Spinal cord (tissue), 9 donors: ENCODE measurements at regions not wholly inside any gene's neighbourhood (a gene's known extent, or its start where the extent isn't known, plus 50 kb on each side); places are given as distances from the start of the nearest gene placed in this dataset.
"Not testable (repeated sequence)": the region's sequence is repeated elsewhere in the genome, so short reads cannot be mapped to it uniquely, and the experiment has no call there.

Source experiments
- DNase-seq, 6 donors: peaks; one replicate each; pipeline versions ENCODE4 v3.0.0 to v3.0.0-alpha.2; 2013 to 2015; ENCODE audit warnings: low spot score in 6 of 6, low read depth in 4 of 6
- H3K27ac ChIP-seq: one replicate; pipeline ENCODE4 v1.5.1; 2013; ENCODE audit warnings: low read depth, low read length, control low read depth
- H3K27me3 ChIP-seq: one replicate; pipeline ENCODE4 v1.6.1; 2013; ENCODE audit warnings: low read length; ENCODE audit not compliant: control insufficient read depth, insufficient read depth
- H3K36me3 ChIP-seq: one replicate; pipeline ENCODE4 v1.6.1; 2013; ENCODE audit warnings: low read length; ENCODE audit not compliant: control insufficient read depth, insufficient read depth
- H3K4me1 ChIP-seq: one replicate; pipeline ENCODE4 v1.6.1; 2013; ENCODE audit warnings: low read length; ENCODE audit not compliant: control insufficient read depth, insufficient read depth
- H3K4me3 ChIP-seq: one replicate; pipeline ENCODE4 v1.5.1; 2013; ENCODE audit warnings: low read depth, low read length, control low read depth
- H3K9me3 ChIP-seq: one replicate; pipeline ENCODE4 v1.6.1; 2013; ENCODE audit warnings: low read length; ENCODE audit not compliant: control insufficient read depth, insufficient read depth
- WGBS: methylation state at CpG from one replicate; pipeline ENCODE4 v1.1.5; 2013; ENCODE audit warnings: missing lambda C conversion rate; ENCODE audit not compliant: insufficient coverage; 5-methylcytosine and 5-hydroxymethylcytosine counted together
- donor health status: healthy.

DNA sequence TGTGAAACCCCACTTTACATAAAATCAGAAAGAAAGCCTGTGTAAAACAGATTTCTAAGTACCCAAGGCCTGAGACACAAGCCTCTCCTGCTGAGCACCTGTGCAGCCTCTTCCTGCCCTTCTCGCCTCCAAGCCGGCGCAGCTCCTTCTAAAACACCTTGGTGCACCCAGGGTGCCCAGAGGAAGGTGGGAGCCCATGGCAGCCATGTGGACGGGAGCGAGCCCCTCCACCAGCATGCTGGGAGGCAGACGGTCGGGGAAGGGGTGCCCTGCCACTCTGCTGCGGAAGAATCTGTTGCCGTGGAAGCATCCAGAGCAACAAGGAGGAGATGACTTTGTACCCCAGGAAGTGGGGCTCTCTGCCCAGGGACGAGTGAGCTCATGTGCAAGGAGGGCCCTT, 103.1 kb upstream of the C14orf180 start:
- Histone ChIP-seq H3K9me3 (peaks cover 2% of the 10 kb centered on the region), H3K27me3 (peaks cover 9% of the 10 kb centered on the region), H3K36me3 (peaks cover 2% of the 10 kb centered on the region), H3K4me1 (peaks cover 52% of the 10 kb centered on the region), H3K27ac (no peak overlapping the region), H3K4me3 (no peak overlapping the region)
- WGBS = 82% methylated on average over 9 of the region's 10 CpGs
- DNase-seq = no peak

DNA sequence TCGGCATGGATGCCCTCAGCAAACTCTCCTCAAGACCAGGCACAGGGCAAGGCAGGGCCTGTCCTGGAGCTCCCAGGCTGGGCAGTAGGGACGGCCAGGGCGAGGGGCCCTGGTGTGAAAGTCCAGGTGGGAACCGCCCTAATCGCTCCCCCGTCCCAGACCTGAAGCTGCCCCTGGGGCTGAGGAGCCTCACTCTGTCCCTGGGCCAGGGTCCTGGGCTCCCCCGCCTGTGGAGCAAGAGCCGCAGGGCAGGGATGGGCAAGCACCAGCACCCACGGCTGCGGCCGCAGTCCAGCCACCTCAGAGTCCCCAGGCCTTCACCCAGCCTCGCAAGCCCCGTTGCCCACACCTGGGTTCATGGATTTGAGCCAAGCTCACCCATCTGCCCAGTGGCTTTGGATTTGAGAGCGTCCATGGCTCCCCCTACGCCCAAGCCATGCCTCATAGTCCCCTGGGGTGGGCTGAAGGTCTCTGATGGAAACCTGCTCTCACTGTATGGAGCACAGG, 102.4 kb upstream of the C14orf180 start:
- Histone ChIP-seq H3K27ac (no peak overlapping the region), H3K27me3 (peaks cover 9% of the 10 kb centered on the region), H3K4me3 (no peak overlapping the region), H3K4me1 (peaks cover 52% of the 10 kb centered on the region), H3K36me3 (peaks cover 2% of the 10 kb centered on the region), H3K9me3 (peaks cover 2% of the 10 kb centered on the region)
- WGBS = 79% methylated on average over 15 of the region's 15 CpGs
- no peak for DNase-seq

DNA sequence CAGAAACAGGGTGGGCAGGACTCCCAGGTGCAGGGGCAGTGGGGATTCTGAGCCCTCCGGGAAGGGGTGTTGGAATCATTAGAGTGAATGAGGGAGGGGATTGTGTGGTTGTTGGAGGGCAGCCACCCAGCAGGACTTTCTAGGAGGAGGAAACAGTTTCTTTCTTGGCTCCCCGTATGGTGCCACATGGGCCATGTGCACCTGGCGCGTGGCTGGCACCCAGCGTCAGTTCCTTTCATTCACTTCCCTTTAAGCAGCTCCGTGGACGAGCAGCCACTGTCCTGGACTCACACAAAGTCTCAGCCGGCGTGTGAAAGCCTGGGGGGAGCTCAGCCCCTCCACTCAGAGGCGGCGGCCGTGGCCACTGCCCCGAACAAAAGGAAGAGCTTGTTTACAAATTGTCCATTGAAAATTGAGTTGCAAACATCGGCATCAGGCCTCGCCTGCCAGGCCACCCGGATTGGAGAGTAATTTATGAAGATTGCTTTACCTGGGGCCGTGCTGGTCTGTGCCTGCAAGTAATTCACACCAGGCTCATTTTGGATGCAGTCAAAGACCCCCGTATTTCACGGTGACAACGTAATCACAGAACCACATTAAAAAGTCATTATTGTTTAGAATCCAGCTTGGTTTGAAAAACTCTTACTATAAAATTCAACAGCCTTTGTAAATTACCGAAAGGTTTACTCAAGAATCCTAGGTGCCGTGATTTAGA, 101.7 kb upstream of the C14orf180 start:
- H3K27ac ChIP-seq = no peak overlapping the region
- 22% methylated on average over 17 of the region's 22 CpGs for WGBS
- H3K4me1 ChIP-seq = peaks cover 52% of the 10 kb centered on the region
- peaks cover 2% of the 10 kb centered on the region for H3K9me3 ChIP-seq
- H3K27me3 ChIP-seq = peaks cover 9% of the 10 kb centered on the region
- peaks cover 2% of the 10 kb centered on the region for H3K36me3 ChIP-seq
- H3K4me3 ChIP-seq = no peak overlapping the region
- peak in 2 of 6 donors; percentile 68 to 80 for DNase-seq

DNA sequence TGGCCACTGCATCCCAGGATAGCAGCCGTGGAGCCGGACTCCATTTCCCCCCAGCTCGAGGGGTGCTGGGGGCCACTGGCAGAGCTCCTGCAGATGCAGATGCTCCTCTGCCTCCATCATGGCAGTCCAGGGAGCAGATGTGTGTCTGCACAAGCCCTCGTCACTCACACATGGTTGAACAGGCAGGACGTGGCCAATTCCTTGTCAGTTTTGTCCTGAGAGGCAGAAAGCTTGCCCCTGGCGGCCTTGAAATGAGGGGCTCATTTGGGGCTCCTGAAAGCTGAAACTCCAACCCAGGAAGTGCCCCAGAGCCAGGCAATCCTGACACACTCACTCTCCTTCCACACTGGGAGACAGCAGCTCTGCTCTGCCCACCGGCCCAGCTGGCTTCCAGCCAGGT, 100.9 kb upstream of the C14orf180 start:
- Histone ChIP-seq H3K9me3 (peaks cover 2% of the 10 kb centered on the region), H3K27ac (no peak overlapping the region), H3K4me3 (no peak overlapping the region), H3K27me3 (peaks cover 9% of the 10 kb centered on the region), H3K36me3 (peaks cover 2% of the 10 kb centered on the region), H3K4me1 (peaks cover 47% of the 10 kb centered on the region)
- no peak for DNase-seq
- WGBS = 53% methylated on average over 7 of the region's 7 CpGs

DNA sequence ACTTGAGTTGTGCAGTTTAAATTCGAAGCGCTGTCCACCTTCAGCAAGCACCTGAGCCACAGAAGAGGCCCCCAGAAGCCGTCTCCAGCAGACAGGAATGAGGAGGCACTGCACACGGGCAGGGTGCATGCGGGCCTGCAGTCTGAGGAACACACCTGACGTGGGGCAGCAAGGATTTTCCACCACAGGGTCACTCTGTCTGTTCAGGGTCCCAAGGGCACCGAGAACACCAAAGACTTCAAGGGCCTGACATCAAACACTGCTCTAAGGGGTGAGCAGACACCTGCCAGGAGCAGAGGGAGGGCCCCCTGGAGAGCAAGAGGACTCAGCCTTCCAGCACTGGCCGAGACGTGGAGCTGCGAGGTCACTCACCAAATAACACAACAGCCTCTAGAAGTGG, 99.7 kb upstream of the C14orf180 start:
- Histone ChIP-seq H3K9me3 (peaks cover 2% of the 10 kb centered on the region), H3K4me1 (peaks cover 38% of the 10 kb centered on the region), H3K27me3 (peaks cover 5% of the 10 kb centered on the region), H3K36me3 (peaks cover 2% of the 10 kb centered on the region), H3K4me3 (no peak overlapping the region), H3K27ac (no peak overlapping the region)
- 96% methylated on average over 7 of the region's 10 CpGs for WGBS
- no peak for DNase-seq

GRCh38 chr14:104481323-104481722, 98.2 kb upstream of the C14orf180 start:
- H3K27ac ChIP-seq = no peak overlapping the region
- peaks cover 2% of the 10 kb centered on the region for H3K36me3 ChIP-seq
- peaks cover 5% of the 10 kb centered on the region for H3K27me3 ChIP-seq
- no peak for DNase-seq
- WGBS = 93% methylated on average over 8 of the region's 10 CpGs
- H3K4me1 ChIP-seq = peaks cover 25% of the 10 kb centered on the region
- H3K9me3 ChIP-seq = peaks cover 2% of the 10 kb centered on the region
- H3K4me3 ChIP-seq = no peak overlapping the region

GRCh38 chr14:104482017-104482416, 97.5 kb upstream of the C14orf180 start:
- not testable (repeated sequence) for H3K4me3 ChIP-seq, H3K27ac ChIP-seq, DNase-seq, H3K9me3 ChIP-seq, H3K27me3 ChIP-seq, H3K36me3 ChIP-seq
- peaks cover 22% of the 10 kb centered on the region for H3K4me1 ChIP-seq
- 92% methylated on average over 7 of the region's 9 CpGs for WGBS

DNA sequence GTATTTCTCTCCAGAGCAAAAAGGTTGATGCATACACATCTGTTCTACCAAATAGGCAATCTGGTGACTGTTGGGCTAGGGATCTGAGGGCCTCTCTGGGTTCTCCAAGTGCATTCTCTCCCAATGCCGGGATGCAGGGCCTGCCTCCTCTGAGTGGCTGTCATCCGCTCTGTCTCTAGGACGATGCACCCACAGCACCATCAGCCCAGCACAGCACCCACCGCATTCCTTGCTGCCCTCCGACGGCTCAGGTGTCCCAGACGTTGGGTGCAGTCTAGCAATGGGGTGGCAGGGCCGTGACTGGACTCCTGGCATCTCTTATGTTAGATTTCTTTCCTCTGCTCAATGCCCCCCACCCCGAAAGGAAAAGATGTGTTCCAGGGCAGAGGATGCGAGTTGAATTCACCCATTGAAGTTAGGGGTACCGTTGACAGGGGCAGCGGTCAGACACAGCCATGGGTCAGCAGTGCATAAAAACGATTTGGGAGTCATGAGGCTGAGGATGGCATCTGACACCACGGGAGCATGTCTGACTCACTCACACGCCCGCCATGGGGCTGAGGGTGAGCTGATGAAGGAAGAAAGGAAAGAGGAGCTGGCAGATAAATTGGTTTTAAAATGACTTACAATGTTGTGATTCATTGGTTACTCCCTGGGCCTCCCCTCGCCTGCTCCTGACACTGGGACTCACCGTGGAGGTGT, 93.2 kb upstream of the C14orf180 start:
- no peaks in the 10 kb centered on the region for H3K4me1 ChIP-seq
- 90% methylated on average over 17 of the region's 18 CpGs for WGBS
- H3K9me3 ChIP-seq = no peaks in the 10 kb centered on the region
- no peak overlapping the region for H3K4me3 ChIP-seq
- no peaks in the 10 kb centered on the region for H3K36me3 ChIP-seq
- DNase-seq = no peak
- H3K27ac ChIP-seq = no peak overlapping the region
- no peaks in the 10 kb centered on the region for H3K27me3 ChIP-seq

GRCh38 chr14:104494483-104494882, 85.1 kb upstream of the C14orf180 start:
- DNase-seq = no peak
- H3K27ac ChIP-seq = no peak overlapping the region
- H3K4me3 ChIP-seq = no peak overlapping the region
- H3K9me3 ChIP-seq = no peaks in the 10 kb centered on the region
- WGBS = no CpG with 5 or more reads among the region's 3 CpGs
- H3K4me1 ChIP-seq = no peaks in the 10 kb centered on the region
- no peaks in the 10 kb centered on the region for H3K27me3 ChIP-seq
- no peaks in the 10 kb centered on the region for H3K36me3 ChIP-seq

GRCh38 chr14:104496095-104496494, 83.5 kb upstream of the C14orf180 start:
- H3K27me3 ChIP-seq = no peaks in the 10 kb centered on the region
- no peaks in the 10 kb centered on the region for H3K36me3 ChIP-seq
- WGBS = 96% methylated on average over 6 of the region's 6 CpGs
- H3K4me1 ChIP-seq = peaks cover 9% of the 10 kb centered on the region
- no peak overlapping the region for H3K27ac ChIP-seq
- no peaks in the 10 kb centered on the region for H3K9me3 ChIP-seq
- H3K4me3 ChIP-seq = no peak overlapping the region
- no peak for DNase-seq
